GM13977 (cell line): ENCODE measurements at regions not wholly inside any gene's neighbourhood (a gene's known extent, or its start where the extent isn't known, plus 50 kb on each side); places are given as distances from the start of the nearest gene placed in this dataset.

ENCODE experiments used
- DNase-seq: peaks from one replicate; pipeline ENCODE4 v3.0.0; 2012; ENCODE audit warnings: low spot score
- in situ Hi-C: fragments of 300-500 bp; cut with MboI; formaldehyde crosslinking; loops from one replicate; pipeline ENCODE4 v1.12.0; 2022; ENCODE audit warnings: low sequenced_read_pairs, low pct_unique_long_range_greater_than_20kb, mixed read lengths, inconsistent platforms; ENCODE audit not compliant: unreplicated experiment
- TF ChIP-seq, protein P1 (sequence below): IDR thresholded peaks from 2 replicates; pipeline ENCODE4 v1.5.1; 2012; ENCODE audit warnings: mild to moderate bottlenecking, control low read depth; ENCODE audit not compliant: insufficient read depth; ENCODE audit errors: extremely low read depth, missing control alignments

GRCh38 chrX:39842281-39842973 lies 255.3 kb downstream of the BCOR start:
- TF ChIP-seq, protein P1, sequence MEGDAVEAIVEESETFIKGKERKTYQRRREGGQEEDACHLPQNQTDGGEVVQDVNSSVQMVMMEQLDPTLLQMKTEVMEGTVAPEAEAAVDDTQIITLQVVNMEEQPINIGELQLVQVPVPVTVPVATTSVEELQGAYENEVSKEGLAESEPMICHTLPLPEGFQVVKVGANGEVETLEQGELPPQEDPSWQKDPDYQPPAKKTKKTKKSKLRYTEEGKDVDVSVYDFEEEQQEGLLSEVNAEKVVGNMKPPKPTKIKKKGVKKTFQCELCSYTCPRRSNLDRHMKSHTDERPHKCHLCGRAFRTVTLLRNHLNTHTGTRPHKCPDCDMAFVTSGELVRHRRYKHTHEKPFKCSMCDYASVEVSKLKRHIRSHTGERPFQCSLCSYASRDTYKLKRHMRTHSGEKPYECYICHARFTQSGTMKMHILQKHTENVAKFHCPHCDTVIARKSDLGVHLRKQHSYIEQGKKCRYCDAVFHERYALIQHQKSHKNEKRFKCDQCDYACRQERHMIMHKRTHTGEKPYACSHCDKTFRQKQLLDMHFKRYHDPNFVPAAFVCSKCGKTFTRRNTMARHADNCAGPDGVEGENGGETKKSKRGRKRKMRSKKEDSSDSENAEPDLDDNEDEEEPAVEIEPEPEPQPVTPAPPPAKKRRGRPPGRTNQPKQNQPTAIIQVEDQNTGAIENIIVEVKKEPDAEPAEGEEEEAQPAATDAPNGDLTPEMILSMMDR = no peak

DNA sequence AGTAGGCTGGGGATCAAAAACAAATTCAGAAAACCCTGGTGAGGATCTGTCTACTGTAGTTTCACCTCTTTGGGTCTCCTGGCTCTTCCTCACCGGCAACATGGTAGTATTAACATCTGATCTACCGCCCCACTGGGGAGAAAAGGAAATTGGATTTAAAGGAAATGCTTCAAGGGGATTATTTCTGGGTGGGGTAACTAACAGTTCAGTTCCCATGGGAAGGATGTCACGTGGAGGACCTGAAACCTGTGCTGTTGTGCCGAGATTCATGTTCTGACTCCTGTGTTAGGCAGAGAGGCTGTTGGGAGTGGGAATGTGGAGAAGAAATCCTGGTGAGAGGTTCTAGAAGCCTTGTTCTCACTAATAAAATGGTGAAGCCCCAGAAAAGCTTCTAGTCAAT lies 254.4 kb downstream of the BCOR start:
- in situ Hi-C loops = no loop called here
- no peak for DNase-seq
- TF ChIP-seq, protein P1 = no peak

More at GRCh38 chrX:39842281-39842973, 255.3 kb downstream of the BCOR start:
- DNase-seq = no peak
- in situ Hi-C loops = no loop called here

GRCh38 chrX:39845233-39845632 lies 252.5 kb downstream of the BCOR start:
- no peak for DNase-seq
- TF ChIP-seq, protein P1 = no peak
- in situ Hi-C loops = no loop called here

DNA sequence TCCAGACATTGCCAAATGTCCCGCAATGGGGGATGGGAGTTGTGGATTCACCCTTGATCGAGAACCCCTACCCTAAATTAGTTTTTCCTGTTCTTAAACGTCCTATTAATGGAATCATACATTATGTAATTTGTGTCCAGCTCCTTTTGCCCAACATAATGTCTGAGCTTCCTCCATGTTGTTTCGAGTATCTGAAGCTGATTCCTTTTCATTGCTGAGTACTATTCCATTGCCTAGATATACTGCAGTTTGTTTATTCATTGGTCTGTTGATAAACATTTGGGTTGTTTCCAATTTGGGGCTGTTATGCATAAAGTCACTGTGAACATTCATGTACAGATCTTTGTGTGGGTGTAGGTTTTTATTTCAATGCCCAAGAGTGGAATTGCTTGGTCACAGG lies 251.3 kb downstream of the BCOR start:
- DNase-seq = no peak
- in situ Hi-C loops = no loop called here
- TF ChIP-seq, protein P1 = no peak

DNA sequence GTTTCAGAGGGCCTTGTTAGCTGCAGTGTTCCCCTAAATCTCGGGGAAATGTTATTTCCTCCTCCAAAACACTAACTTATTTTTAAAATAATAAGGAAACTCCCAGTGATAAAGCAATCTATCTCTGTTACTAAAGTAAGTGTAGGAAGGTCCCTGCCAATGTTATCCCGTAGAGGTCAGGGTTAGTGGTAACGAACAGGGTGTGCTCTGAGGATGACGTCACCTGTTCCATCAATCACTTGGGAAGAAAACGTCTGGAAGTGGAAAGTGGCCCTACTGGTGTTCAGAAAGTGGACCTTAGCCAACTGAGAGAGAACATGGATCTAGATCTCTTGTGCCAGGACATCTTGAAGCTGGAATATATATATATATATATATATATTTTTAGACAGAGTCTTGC lies 249.5 kb downstream of the BCOR start:
- in situ Hi-C loops = no loop called here
- DNase-seq = no peak
- TF ChIP-seq, protein P1 = no peak

DNA sequence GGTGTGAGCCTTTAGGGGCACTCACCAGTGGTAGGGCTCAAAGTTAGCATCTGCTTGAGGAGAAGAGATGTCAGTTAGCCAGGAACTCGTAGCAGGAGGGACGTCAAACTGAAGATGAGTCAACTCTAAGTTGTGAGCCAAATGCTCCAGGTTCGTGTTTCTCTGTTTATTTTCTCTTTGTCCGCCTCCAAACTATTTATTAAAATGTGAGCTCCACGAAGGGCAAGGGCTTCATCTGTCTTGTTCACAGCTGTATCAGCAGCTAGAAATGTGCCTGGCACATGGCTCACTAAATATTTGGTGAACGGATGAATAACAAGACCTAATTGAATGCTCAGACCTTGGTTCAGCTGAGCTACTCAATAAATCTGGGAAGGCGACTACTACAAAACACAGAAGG lies 248.9 kb downstream of the BCOR start:
- DNase-seq = no peak
- TF ChIP-seq, protein P1 = no peak
- in situ Hi-C loops = no loop called here
